Middle frontal gyrus (tissue), 1 donor: ENCODE measurements at regions not wholly inside any gene's neighbourhood (a gene's known extent, or its start where the extent isn't known, plus 50 kb on each side); places are given as distances from the start of the nearest gene placed in this dataset.

Source experiments
- DNase-seq: peaks from one replicate; pipeline ENCODE4 v3.0.0-alpha.2; 2015; ENCODE audit warnings: low spot score; ENCODE audit errors: extremely low spot score

DNA sequence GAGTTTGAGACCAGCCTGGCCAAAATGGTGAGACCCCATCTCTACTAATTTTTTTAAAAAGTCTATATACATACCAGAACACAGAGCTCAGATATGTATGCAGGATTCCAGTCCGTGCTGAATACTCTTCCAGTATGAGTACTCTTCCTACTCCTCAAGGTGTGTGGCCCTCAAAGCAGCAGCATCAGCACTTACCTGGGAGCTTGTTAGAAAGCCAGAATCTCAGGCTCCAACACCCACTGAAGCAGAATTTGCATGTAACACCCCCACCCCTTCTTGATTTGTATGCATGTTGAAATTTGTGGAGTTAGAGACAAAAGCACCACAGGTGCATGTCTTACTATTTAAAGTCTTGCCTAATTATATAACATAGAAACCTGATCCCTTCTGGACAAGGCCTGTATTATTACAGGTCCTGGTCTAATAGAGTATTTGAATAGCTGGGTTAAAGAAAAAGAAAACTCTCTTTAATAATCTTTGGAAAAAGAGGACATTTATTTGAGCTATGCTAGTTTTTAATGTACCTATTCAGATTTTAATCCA is 50.3 kb upstream of the NFE2L2 start:
- no peak for DNase-seq

DNA sequence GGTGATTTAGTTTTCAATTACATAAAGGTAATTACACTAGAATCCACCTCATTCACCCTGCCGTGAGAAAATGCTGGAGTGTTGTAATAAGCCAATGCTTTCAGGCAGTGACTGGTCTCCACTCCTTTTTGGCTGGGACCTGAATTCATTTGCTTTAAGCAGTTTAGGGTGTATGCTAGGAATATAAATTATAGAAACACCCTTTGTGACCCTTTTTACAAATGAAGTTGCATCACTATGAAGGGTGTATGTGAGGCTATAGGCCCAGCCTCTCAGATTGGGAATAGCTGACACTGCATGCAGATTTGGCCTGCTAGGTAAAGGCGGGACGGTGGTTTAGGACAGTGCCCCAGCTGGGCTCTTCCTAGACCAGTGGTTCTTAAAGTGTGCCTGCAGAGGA is 50.8 kb upstream of the NFE2L2 start:
- no peak for DNase-seq

DNA sequence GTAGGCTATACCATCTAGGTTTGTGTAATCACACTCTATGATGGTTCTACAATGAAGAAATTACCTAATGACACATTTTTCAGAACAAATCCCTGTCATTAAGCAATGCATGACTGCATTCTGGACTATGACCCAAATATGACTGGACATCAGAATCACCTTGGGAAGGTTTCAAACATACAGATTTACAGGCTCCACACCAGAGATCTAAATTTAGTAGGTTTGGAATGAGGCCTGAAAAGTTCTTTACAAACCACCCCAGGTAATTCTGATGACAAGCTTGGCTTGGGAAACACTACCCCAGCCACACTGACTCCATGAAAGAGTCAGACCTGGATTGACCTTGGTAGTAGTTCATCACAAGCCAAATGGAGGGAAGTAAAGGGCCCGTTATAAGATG is 52.2 kb upstream of the NFE2L2 start:
- no peak for DNase-seq

DNA sequence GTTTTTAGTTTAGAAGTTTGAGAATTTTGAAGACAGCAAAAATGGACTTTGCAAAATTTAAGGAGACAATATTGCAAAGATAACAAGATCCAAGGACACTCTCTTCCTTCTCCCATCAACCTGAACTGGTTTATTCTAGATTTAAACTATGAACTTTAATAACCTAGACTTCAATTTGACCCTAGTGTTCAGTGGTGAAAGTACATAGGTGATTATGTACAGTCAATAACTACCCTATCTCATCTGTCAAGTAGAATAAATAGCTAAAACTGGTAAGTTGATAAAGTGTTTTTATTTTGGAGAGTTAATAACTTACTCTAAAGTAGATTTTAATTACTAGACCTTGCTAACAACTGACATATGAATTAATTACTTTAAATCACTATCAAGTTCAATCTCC is 52.9 kb upstream of the NFE2L2 start:
- no peak for DNase-seq

DNA sequence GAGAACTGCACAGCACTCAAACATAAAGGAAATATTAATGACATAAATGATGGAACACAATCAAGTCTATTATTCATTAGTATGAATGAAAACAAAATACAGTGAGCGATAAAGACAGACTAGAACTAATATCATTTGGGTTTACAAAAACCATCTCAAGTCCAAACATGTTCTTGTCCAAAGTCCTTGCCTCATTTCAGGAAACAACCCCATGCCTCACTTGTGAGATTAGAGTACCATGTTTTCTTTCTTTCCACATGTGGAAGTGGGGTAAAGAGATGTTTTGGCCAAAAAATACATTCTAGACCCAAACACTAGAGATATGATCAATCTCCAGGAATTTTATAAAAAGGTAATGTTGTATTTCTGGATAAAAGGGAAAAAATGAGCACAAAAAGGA is 53.3 kb upstream of the NFE2L2 start:
- no peak for DNase-seq

DNA sequence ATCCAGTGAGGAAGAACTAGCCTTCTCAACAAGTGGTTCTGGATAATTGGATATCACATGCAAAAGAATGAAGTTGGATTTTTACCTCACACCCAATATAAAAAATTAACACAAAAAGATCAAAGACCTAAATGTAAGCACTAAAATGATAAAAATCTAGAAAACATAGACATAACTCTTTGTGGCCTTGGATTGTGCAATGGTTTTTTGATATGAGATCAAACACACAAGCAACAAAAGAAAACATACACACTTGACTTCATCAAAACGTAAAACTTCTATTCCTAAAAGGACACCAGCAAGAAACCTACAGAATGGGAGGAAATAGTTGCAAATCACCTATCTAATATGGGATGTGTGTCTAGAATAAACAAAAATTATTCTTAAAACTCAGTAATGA is 54.1 kb upstream of the NFE2L2 start:
- DNase-seq = no peak

DNA sequence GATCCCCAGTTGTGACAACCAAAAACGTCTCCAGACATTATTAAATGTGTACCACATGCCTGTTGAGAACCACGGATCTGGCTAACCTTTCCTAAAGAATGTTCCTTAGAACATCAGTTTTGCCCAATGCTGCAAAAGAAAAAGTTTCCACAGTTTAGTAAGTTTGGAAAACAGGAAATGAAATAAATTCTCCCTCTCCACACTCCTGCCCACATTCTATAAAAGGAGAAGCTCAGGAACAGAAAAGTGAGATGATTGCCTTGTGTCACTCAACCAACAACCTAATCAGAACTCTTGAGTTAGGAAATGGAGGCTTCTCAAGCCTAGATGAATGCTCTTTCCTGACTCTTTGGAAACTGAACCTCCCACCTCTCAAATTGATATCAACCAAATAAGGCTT is 56.1 kb upstream of the NFE2L2 start:
- DNase-seq = no peak

DNA sequence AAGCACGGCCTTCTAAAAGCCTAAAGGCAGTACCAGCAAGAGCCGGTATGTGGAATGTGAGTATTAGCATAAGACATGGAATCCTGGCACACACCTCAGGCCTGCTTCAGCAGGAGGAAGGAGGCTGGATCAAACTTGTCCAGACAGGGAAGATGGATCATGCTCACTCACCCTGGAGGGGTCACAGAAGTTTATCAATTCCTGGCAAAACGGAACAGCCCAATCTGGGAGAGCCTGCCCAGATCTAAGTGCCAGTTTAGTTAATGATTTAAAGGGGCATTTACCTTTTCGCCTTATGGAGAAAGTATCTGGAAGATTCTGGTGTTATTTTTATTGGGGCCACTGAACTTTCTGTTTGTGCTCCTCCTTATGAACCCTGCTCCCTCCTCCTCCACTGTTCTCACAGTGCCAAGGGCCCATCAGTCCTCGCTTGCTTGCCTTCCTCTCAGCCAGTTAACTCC is 58.3 kb upstream of the NFE2L2 start:
- no peak for DNase-seq

DNA sequence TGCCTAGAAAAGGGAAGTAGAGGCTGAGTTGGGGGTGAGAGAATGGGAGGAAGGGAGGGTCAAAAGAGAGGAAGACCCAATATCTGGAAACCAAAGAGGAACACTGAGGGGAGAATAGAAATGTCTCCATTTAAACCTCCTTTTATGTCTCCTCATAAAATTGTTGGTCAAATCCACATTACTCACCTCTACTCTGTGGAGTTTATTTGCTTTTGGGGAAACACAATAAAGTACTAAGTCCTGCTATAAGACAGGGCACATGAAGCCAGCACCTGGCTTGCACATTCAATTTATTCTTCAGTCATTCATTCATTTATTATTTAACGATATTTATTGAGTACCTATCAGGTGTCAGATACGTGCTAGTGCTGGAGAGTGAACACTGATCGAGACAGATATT is 60.3 kb upstream of the NFE2L2 start:
- DNase-seq = no peak

DNA sequence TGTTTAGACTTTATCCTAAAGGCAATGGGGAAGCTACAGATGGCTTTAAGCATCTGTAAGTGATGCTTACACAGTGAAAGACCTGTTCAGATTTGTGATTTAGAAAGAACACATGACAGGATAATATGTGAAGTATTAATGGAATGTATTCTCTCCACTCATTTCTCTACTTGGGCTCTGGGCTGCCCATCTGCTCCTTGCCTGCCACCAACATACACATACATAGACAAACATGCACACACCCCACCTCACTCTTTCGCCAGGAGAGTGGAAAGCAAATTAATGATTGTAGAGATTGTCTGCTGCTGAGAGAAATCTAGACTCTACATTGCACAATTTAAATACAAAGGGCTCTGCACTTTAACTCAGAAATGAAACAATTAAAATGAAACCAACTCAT is 61.0 kb upstream of the NFE2L2 start:
- DNase-seq = no peak

DNA sequence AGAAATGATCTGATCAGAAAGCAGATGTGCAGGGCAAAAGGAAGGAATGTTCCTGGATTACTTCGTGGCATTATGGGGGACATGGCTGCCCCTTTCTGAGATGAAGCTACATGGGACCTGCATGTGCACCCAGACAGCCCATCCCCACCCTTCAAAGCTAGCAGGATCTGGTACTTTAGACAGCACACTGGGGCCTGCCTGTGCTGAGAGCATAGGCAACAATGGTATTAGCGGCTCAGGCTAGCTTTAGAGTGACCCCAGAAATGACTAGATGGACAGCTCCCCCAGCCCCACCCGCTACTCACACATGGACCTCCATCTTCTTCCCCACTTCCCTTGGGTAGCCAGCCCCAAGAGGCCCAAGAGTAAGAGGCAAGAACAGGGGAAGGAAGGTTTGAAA is 61.5 kb upstream of the NFE2L2 start:
- no peak for DNase-seq

DNA sequence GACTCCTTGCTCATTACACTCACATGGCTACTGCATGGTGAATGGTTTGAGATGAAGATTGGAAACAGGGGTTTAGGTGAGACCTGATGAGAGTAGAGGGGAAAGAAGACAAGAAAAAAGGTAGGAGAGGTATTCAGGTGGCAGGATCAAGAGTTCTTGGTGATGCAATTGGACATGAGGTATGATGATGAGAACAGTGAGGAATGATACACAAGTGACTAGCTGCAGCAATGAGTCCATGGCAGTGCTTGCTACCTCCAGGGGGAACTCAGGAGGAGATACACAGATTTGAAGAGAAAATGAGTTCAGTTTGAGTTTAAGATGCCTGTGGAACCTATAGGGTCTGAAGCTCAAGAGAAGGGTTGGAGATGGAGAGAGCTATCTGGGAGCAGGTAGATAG is 62.1 kb upstream of the NFE2L2 start:
- no peak for DNase-seq

DNA sequence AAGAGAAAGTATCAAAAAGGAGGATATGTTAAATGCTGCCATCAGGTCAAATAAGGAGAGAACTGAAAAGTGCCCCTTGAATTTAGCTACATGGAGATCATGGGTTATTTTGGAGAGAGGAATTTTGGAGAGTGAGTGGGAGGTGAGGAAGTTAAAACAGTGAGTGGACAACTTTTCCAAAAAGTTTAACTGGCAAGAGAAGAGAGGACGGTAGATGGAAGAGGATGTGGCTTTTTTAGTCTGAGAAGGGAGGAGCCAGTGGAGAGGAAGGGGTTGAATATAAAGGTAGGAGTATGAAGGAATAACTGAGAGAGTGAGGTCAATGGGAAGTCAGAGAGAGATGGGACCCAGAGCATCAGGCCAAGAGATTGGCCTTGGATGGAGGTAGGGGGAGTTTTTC is 62.5 kb upstream of the NFE2L2 start:
- no peak for DNase-seq

DNA sequence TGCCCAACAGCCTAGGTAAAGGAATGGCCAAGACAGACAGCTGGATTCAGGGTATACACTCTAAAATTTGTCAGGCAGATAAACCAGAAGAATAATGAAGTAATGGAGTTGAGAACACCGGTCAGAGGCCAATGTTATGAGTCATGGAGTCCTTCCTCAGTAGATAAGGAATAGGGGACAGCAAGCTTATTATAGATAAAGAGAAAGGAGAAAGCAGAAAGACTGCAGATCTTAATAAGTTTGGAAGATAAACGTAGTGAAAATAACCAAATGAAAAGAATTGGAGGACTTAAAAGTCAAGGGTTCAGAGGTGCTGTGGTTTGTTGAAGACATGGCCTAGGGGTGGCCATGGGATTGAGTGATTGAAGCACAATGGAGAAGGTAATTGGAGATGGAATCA is 63.5 kb upstream of the NFE2L2 start:
- DNase-seq = no peak

DNA sequence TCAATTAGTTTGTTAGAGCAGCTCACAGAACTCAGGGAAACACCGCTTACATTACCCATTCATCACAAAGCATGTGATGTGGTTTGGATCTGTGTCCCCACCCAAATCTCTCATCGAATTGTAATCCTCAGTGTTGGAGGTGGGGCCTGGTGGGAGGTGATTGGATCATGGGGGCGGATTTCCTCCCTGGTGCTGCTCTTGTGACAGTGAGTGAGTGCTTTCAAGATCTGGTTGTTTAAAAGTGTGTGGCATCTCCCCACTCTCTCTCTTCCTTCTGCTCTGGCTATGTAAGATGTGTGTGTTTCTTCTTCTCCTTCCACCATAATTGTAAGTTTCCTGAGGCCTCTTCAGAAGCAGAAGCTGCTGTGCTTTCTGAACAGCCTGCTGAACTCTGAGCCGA is 63.5 kb upstream of the AGPS start:
- DNase-seq = no peak

DNA sequence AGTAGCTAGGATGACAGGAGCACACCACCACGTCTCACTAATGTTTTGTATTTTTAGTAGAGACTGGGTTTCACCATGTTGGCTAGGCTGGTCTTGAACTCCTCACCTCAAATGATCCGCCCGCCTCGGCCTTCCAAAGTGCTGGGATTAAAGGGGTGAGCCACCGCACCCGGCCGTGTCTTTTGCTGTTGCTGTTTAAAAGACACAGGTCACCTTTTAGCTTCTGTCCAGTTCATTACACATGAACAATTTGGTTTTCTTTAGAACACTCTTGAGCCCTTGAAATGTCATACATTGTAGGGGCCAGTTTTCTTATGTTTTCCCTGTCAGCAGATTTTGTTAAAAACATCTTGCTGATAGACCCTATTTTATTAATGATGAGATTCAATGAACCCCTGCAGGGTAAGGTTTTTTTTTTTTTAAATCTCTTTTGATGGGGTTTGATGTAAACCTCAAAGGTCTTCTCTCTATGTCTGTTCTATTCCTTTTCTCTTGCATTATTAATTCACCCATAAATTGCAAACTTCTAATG is 61.0 kb upstream of the AGPS start:
- no peak for DNase-seq

DNA sequence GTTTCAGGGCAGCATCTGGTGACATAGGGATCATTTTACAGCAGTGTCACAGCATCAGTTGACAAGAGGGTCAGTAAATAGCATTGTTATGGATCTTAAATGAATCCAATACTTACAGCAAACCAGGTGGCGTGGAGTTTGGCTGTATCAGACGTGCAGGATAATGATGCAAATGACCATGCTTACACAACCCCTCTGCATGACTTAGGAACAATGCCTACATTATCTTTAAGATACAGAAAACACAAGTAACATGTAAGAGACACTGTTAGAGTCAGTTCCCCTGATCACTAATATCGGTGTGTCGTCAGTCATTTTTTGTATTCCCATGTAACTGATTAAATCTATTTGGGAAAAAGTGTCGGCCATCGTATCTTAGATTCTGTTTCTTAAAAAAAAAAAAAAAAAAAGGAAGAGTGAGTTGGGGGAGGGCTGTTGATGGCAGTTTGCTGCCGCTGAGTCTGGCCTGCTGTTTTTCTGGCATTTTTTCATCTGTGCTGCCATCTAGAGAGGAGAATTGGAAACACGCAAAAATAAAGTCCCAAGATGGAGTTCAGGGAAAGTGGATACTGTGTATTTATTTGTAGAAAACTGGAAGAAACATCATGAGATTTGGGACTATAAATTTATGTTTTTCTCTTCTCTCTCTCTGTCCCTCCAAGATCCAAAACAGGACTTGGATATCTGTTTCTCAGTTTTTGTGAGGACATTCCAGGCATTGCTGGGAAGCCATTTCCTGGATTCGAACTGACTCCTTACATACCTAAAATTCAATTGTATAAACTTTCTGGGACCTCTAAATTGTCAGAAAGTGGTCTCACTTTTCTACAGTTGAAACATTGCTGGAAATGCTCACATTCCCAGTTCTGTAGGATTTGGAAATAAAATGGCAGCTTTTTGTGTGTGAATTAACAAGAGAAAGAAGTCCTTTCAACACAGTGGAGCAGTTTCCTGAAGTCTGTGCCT is 60.3 kb upstream of the AGPS start:
- DNase-seq = peak; percentile 68

DNA sequence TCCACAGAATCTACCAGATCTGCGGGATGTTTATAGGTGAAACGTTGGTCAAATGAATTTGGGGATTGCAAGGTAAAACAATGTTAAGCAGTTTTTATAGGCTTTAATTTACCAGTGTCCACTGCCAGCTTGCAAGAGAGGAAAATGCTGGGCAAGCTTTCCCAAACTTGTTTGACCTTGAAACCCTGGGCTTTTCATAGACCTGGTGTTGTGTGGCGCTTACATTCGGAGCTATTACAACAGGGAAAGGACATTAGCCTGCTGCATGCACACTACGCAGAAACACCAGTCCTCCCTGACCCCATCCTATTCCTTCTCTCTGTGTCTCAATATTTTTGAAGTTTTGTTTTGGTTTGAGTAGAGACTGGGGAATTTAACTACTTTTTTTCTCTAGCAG is 59.6 kb upstream of the AGPS start:
- DNase-seq = no peak

DNA sequence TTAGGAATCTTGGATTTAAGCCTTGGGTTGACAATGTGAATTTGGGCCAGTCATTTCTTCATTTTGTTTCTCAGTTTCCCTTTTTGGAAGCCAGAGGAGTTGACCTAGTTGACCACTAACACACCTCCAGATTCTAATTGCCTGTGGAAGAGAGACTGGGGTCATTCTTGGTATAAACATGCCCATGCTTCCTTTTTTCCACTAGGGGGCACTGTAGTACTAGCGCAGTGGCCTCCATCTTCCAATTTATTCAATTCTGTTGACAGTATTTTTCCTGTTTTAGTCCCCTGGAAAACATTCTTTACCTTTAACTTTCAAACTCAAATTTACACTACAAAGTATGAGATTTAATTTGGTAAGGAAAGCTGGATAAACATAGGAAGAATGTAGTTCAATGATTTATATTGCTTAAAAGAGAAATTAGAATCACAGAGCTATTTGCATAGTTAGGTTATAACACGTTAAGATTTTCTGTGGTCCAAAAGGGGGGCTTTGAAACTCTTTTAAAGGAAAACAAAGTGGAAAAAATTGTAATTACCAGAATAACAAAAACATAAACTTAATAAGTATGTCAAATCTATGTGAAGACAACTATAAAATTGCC is 57.5 kb upstream of the AGPS start:
- DNase-seq = no peak

DNA sequence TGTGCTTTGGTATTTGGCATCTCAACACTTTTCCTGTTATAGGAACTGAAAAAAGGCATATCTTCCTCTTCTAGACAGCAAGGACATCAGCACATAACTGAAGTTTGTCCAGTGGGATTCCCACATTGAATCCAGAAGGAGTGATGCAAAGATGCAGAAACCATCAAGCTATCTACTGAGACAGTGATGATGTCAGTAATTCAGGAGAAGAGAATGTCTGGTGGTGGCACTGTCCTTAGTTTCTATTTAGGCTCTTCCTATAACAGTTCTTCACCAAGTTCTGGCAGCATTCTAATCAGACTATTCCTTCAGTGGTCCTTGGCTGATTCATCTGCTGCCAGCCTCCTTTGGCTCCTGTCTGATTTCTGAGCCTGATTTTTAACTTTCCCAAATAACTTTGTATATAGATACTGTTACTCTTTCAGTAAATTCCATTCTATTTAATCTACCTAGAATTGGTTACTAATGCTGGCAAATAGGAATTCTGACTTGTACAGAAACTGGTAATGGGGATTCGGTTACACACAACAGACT is 56.6 kb upstream of the AGPS start:
- no peak for DNase-seq

DNA sequence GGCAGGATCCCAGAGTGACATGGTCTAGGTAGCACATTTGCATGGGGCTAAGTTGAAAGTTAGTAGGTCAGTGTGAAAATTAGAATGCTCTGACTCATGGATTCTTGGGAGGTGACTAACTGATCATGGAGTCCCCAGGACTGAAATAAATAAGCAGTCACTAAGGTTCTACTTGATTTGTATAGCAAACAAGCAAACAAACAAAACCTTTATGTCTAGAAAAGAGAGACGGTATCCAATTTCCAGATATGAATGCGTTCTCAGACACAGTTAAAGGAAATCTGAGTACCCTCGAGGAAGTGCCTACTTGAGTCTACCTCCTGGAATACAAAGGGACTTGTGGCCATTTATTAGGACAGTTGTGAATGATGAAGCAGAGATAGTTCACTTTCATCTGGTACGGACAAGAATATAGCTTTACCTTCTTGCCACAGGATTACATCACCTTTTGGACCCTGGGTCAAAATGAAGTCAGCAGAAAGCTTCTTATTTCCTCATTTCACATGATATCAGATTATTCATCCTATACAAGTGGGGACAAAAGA is 54.3 kb upstream of the AGPS start:
- DNase-seq = no peak

DNA sequence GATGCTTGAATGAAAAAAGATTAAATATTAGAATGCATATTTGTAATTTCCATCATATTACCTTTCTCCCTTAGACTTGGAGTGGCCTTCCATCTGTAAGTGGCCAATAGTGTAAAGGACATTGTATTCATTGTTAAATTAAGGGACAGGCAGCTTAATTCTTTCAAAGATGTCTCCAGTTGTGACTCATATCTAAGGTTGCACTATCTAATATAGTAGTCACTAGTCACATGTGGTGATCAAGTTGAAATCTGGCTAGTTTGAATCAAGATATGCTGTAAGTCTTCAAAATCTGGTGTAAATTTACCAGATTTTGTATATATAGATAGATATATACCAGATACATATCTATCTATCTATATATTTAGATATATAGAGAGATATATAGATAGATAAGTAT is 52.4 kb upstream of the AGPS start:
- DNase-seq = no peak
